ENCODE measurements at regions not wholly inside any gene's neighbourhood (a gene's known extent, or its start where the extent isn't known, plus 50 kb on each side); places are given as distances from the start of the nearest gene placed in this dataset.
"Not testable (repeated sequence)": the region's sequence is repeated elsewhere in the genome, so short reads cannot be mapped to it uniquely, and the experiment has no call there.

DNA sequence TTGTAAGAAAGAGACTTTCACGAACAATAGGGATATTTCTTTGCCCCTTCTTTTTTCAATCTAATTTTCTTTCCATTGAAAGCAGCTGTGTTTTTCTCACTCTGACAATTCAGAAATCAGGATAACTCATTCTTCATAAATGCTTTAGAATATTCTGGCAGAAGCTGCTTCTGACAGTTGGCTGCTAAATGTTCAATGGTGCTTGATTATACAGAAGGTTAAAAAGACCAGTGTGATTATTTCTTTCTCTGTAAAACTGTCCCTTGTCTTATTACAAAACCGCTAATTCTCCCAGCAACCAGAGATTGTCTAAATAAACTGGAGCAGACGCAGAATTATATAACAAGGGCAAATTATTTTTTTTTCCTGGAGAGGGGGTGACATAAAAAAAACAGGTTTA lies 394.4 kb downstream of the SPRY2 start:
- intact Hi-C loops (cut with micrococcal nuclease) = no loop called here
- no peak overlapping the region for H3K4me3 Mint-ChIP-seq
- CTCF ChIA-PET = no interaction called here
- no peaks in the 10 kb centered on the region for H3K4me1 Mint-ChIP-seq (ENCODE audit: low read depth)
- no peak overlapping the region for H3K27ac Mint-ChIP-seq
- H3K36me3 Mint-ChIP-seq (ENCODE audit: low read depth) = no peaks in the 10 kb centered on the region
- no peak for DNase-seq
- no peaks in the 10 kb centered on the region for H3K27me3 Mint-ChIP-seq (ENCODE audit: low read depth)
- H3K9me3 Mint-ChIP-seq = no peaks in the 10 kb centered on the region

DNA sequence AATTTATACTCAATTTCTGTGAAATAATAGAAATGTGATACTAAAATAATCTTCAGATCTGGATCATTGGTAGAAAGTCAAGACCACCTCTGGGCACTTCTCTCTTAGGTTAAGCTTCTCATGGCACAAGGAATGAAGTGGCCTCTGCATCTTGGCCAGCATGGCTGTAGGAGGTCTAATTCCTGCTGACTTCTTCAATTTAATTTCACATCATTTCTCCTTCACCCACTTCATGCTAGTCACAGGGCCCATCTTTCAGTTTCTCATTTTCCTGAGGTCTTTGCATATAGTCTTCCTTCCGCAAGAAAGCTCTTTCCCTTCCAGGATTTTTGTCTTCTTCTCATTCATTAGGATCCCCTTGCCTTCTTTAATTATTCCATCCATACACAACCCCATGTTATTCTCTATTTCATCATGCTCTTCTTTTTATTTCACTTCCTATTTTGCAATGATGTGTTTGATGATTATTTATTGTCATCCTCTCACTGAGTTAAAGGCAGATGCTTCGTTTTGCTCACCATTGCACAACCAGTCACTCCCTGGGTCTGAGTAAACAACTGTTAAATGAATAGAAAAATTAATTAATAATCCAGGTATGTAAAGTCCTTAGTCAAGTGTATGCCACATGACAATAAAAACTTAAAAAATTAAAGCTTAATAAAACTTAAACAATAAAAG lies 397.4 kb downstream of the SPRY2 start:
- intact Hi-C loops (cut with micrococcal nuclease) = no loop called here
- Mint-ChIP-seq H3K27me3 (ENCODE audit: low read depth) (no peaks in the 10 kb centered on the region), H3K4me1 (ENCODE audit: low read depth) (no peaks in the 10 kb centered on the region), H3K4me3 (no peak overlapping the region), H3K9me3 (no peaks in the 10 kb centered on the region), H3K36me3 (ENCODE audit: low read depth) (no peaks in the 10 kb centered on the region), H3K27ac (no peak overlapping the region)
- no peak for DNase-seq
- CTCF ChIA-PET = no interaction called here

DNA sequence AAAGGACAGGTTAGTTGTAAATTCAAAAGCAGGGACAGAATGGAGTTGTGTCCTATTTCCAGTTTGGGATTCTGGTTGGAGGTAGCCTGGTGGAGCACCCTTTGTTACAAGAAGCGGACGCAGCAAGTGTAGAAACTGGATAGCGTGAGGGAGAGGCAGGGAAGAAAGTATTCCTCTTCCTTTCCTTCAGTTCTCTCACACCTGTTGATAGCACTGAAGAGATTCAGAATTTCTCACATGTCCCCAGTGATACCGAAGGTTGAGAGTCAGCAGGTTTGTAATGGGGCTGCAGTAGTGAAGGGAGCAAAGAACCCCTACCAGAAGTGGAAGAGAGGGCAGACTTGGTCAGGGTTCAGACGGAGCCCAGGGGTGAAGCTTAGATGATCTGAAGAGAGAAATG lies 399.2 kb downstream of the SPRY2 start:
- H3K4me1 Mint-ChIP-seq (ENCODE audit: low read depth) = no peaks in the 10 kb centered on the region
- no peaks in the 10 kb centered on the region for H3K9me3 Mint-ChIP-seq
- no peaks in the 10 kb centered on the region for H3K36me3 Mint-ChIP-seq (ENCODE audit: low read depth)
- H3K4me3 Mint-ChIP-seq = no peak overlapping the region
- CTCF ChIA-PET = no interaction called here
- intact Hi-C loops (cut with micrococcal nuclease) = no loop called here
- no peak overlapping the region for H3K27ac Mint-ChIP-seq
- H3K27me3 Mint-ChIP-seq (ENCODE audit: low read depth) = no peaks in the 10 kb centered on the region
- no peak for DNase-seq

GRCh38 chr13:79939689-79940088 lies 401.2 kb downstream of the SPRY2 start:
- no peak overlapping the region for H3K27ac Mint-ChIP-seq
- no peaks in the 10 kb centered on the region for H3K9me3 Mint-ChIP-seq
- DNase-seq = no peak
- intact Hi-C loops (cut with micrococcal nuclease) = no loop called here
- CTCF ChIA-PET = interaction anchor here (1.0 kb wide), 1 partner anchor 130 kb away, joined by 3 read pairs; no protein-coding TSS in a partner anchor
- H3K4me3 Mint-ChIP-seq = no peak overlapping the region
- no peaks in the 10 kb centered on the region for H3K4me1 Mint-ChIP-seq (ENCODE audit: low read depth)
- H3K36me3 Mint-ChIP-seq (ENCODE audit: low read depth) = no peaks in the 10 kb centered on the region
- no peaks in the 10 kb centered on the region for H3K27me3 Mint-ChIP-seq (ENCODE audit: low read depth)

DNA sequence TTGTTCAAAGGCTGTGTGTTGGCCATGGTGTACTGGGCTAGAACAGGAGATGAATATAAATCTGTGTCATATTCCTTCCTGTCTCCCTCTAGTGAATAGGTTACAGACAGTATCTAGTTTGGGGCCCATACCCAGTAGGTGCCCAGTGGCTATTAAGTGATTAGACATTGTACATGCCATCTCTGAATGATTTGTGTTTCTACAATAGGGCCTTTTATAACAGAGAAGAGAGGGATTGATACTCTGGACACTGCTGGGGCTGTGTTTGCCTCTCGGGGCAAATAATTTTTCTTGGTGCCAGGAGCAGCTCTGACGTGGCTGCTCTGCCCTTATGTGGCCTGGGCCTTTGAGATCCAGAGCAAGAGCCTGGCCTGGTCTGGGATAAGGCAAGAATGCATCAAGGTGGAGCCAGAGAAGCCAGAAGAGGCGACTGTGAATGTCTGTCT lies 403.1 kb downstream of the SPRY2 start:
- intact Hi-C loops (cut with micrococcal nuclease) = no loop called here
- CTCF ChIA-PET = no interaction called here
- DNase-seq = no peak
- Mint-ChIP-seq H3K27ac (no peak overlapping the region), H3K4me1 (ENCODE audit: low read depth) (no peaks in the 10 kb centered on the region), H3K4me3 (no peak overlapping the region), H3K36me3 (ENCODE audit: low read depth) (no peaks in the 10 kb centered on the region), H3K9me3 (no peaks in the 10 kb centered on the region), H3K27me3 (ENCODE audit: low read depth) (no peaks in the 10 kb centered on the region)

DNA sequence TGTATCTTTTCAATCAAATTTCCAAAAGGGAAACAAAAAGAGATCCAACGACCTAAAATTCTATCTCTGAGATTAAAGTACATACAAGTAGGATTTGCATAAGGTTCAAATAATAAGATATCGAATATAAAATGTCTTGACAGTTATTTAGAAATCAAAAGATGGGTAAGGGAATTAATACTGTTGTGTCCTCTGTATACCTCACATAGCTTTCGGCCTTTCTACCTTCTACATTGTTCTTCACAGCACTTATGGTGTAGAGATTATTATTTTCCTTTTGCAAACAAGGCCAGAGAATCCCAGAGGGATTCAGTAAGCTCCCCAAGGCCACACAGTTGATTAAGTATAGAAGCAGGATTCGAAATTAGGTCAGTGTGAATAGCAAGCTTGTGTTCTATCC lies 403.6 kb downstream of the SPRY2 start:
- intact Hi-C loops (cut with micrococcal nuclease) = no loop called here
- Mint-ChIP-seq H3K27me3 (ENCODE audit: low read depth) (no peaks in the 10 kb centered on the region), H3K27ac (no peak overlapping the region), H3K36me3 (ENCODE audit: low read depth) (no peaks in the 10 kb centered on the region), H3K4me3 (no peak overlapping the region), H3K4me1 (ENCODE audit: low read depth) (no peaks in the 10 kb centered on the region), H3K9me3 (no peaks in the 10 kb centered on the region)
- CTCF ChIA-PET = no interaction called here
- no peak for DNase-seq

DNA sequence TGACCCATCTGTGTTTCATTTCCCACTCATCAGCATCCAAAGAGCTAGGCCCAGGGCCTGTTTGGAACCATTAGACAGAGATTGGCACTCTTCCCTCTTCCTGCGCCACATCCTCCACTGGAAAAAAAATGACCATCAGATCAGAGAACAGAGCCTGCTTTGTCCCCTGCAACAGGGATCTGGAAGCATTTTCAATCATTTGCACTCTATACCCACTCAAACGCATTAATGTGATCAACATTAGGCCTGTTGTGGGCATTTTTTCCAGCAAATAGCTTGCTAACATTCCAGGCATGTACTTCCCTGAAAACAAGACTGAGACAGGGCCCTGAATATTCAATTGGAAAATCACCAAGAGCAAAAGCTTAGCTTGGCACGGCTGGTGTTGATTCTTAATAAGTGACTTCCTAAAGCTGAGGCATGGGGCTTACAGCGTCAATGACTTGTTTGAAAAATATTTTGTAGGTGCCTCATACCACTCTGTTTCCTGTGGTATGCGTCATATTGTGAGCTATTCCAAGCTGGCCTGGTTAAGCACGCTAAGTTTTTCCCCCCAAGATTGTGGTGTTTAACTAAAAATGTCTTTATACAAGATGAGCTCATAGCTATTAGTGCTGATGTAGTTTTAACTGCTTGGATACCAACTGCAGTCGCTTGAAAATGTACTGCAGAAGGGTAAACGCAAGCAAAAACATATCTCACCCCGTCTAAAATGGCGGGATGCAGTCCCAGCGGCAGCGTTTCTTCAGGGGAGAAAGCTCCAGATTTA lies 404.4 kb downstream of the SPRY2 start:
- DNase-seq = no peak
- CTCF ChIA-PET = interaction anchor here (0.6 kb wide), 1 partner anchor 279 kb away, joined by 3 read pairs; no protein-coding TSS in a partner anchor
- H3K4me1 Mint-ChIP-seq (ENCODE audit: low read depth) = no peaks in the 10 kb centered on the region
- intact Hi-C loops (cut with micrococcal nuclease) = no loop called here
- H3K4me3 Mint-ChIP-seq = no peak overlapping the region
- no peak overlapping the region for H3K27ac Mint-ChIP-seq
- H3K27me3 Mint-ChIP-seq (ENCODE audit: low read depth) = no peaks in the 10 kb centered on the region
- H3K9me3 Mint-ChIP-seq = no peaks in the 10 kb centered on the region
- no peaks in the 10 kb centered on the region for H3K36me3 Mint-ChIP-seq (ENCODE audit: low read depth)

DNA sequence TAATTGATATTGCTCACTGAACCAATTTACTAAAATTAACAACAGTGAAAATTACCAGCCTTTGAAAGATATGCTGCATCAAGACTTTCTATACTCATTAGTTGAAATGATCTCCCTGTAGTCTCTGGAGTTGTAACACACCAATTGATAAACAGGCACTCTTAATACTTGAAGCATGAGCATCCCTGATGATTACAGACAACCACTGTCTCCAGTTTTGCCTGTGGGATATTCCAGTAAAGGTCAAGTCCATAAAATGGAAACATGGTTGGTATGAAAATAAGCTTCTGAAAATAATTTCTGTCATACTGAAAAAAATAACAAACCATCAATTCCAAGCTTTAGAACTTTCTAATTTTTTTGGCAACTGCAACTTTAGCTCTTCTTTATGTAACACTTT lies 405.8 kb downstream of the SPRY2 start:
- Mint-ChIP-seq H3K9me3 (no peaks in the 10 kb centered on the region), H3K27ac (no peak overlapping the region), H3K27me3 (ENCODE audit: low read depth) (no peaks in the 10 kb centered on the region), H3K4me3 (no peak overlapping the region), H3K4me1 (ENCODE audit: low read depth) (no peaks in the 10 kb centered on the region), H3K36me3 (ENCODE audit: low read depth) (no peaks in the 10 kb centered on the region)
- intact Hi-C loops (cut with micrococcal nuclease) = no loop called here
- CTCF ChIA-PET = no interaction called here
- DNase-seq = no peak

GRCh38 chr13:79933389-79933788 lies 407.5 kb downstream of the SPRY2 start:
- no peaks in the 10 kb centered on the region for H3K4me1 Mint-ChIP-seq (ENCODE audit: low read depth)
- no peaks in the 10 kb centered on the region for H3K36me3 Mint-ChIP-seq (ENCODE audit: low read depth)
- intact Hi-C loops (cut with micrococcal nuclease) = no loop called here
- CTCF ChIA-PET = no interaction called here
- no peak overlapping the region for H3K27ac Mint-ChIP-seq
- no peak overlapping the region for H3K4me3 Mint-ChIP-seq
- no peaks in the 10 kb centered on the region for H3K9me3 Mint-ChIP-seq
- DNase-seq = no peak
- H3K27me3 Mint-ChIP-seq (ENCODE audit: low read depth) = no peaks in the 10 kb centered on the region

- H3K27ac Mint-ChIP-seq = no peak overlapping the region
- CTCF ChIA-PET = no interaction called here
- intact Hi-C loops (cut with micrococcal nuclease) = no loop called here
These were observed 408.4 kb downstream of the SPRY2 start for GRCh38 chr13:79932556-79932955.

GRCh38 chr13:79923973-79924556 lies 416.9 kb downstream of the SPRY2 start:
- H3K4me1 Mint-ChIP-seq (ENCODE audit: low read depth); H3K27ac Mint-ChIP-seq; H3K36me3 Mint-ChIP-seq (ENCODE audit: low read depth); CTCF ChIA-PET; intact Hi-C loops (cut with micrococcal nuclease); H3K4me3 Mint-ChIP-seq; H3K27me3 Mint-ChIP-seq (ENCODE audit: low read depth); DNase-seq: not testable (repeated sequence)
- peaks cover 21% of the 10 kb centered on the region for H3K9me3 Mint-ChIP-seq

More at GRCh38 chr13:79932556-79932955, 408.4 kb downstream of the SPRY2 start:
- Mint-ChIP-seq H3K36me3 (ENCODE audit: low read depth) (no peaks in the 10 kb centered on the region), H3K4me3 (no peak overlapping the region), H3K4me1 (ENCODE audit: low read depth) (no peaks in the 10 kb centered on the region), H3K27me3 (ENCODE audit: low read depth) (no peaks in the 10 kb centered on the region), H3K9me3 (no peaks in the 10 kb centered on the region)
- no peak for DNase-seq

DNA sequence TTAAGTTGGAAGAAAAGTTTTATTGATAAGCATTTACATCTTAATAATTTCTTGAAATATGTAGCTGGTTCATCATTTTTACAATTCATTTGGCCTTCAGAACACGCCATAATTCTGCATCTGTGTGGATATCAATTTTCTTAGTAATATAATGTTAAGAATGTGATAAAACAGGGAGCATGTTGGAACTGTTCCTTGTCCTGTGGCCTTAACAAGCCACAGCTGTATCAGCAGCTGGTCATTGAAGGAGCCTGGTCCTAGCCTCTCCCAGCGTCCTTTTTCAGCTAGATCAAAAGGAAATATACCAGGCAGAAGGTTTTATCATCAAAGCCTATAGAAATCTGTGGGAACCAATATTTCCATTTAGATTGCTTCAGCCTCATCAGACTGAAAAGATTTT lies 421.8 kb downstream of the SPRY2 start:
- H3K27me3 Mint-ChIP-seq (ENCODE audit: low read depth) = no peaks in the 10 kb centered on the region
- H3K9me3 Mint-ChIP-seq = peaks cover 15% of the 10 kb centered on the region
- no peak overlapping the region for H3K4me3 Mint-ChIP-seq
- intact Hi-C loops (cut with micrococcal nuclease) = no loop called here
- no peaks in the 10 kb centered on the region for H3K4me1 Mint-ChIP-seq (ENCODE audit: low read depth)
- no peaks in the 10 kb centered on the region for H3K36me3 Mint-ChIP-seq (ENCODE audit: low read depth)
- no peak for DNase-seq
- CTCF ChIA-PET = no interaction called here
- no peak overlapping the region for H3K27ac Mint-ChIP-seq

DNA sequence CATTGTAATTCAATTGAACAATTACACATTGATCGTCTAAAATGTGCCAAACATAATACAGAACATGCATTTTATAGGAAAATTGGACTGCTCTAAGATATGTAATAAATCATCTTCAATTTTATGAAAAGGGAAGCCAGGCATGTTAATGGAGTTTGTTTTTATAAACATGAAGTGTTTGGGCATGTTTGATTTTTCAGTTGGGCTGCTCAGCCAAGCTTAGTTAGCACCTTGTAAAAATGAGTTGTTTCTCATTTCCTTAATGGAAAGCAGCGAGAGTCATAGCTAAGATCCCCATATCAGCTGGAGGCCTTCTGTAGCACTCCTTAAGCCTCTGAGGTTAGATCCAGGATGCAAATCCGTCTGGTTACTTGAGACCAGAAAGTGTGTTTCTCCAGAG lies 422.3 kb downstream of the SPRY2 start:
- no peak overlapping the region for H3K27ac Mint-ChIP-seq
- no peaks in the 10 kb centered on the region for H3K4me1 Mint-ChIP-seq (ENCODE audit: low read depth)
- H3K36me3 Mint-ChIP-seq (ENCODE audit: low read depth) = no peaks in the 10 kb centered on the region
- H3K27me3 Mint-ChIP-seq (ENCODE audit: low read depth) = no peaks in the 10 kb centered on the region
- no peak overlapping the region for H3K4me3 Mint-ChIP-seq
- no peak for DNase-seq
- CTCF ChIA-PET = no interaction called here
- intact Hi-C loops (cut with micrococcal nuclease) = no loop called here
- H3K9me3 Mint-ChIP-seq = peaks cover 11% of the 10 kb centered on the region
